ENCODE measurements at regions not wholly inside any gene's neighbourhood (a gene's known extent, or its start where the extent isn't known, plus 50 kb on each side); places are given as distances from the start of the nearest gene placed in this dataset.

GRCh38 chr7:70907259-70908247 lies 224.4 kb upstream of the GALNT17 start:
- no peak for DNase-seq

- DNase-seq: no peak
Measured at GRCh38 chr7:70913924-70914323, 218.0 kb upstream of the GALNT17 start.

- no peak for DNase-seq
Measured at GRCh38 chr7:70915067-70915466, 216.9 kb upstream of the GALNT17 start.

GRCh38 chr7:70919481-70920073 lies 212.4 kb upstream of the GALNT17 start:
- DNase-seq: no peak

GRCh38 chr7:70920876-70921275 lies 211.1 kb upstream of the GALNT17 start:
- DNase-seq: no peak

- DNase-seq: no peak
Measured at GRCh38 chr7:70923181-70923845, 208.6 kb upstream of the GALNT17 start.

- no peak for DNase-seq
Measured at GRCh38 chr7:70925411-70926115, 206.4 kb upstream of the GALNT17 start.

GRCh38 chr7:70926666-70927065 lies 205.3 kb upstream of the GALNT17 start:
- no peak for DNase-seq

GRCh38 chr7:70935311-70935710 lies 196.6 kb upstream of the GALNT17 start:
- no peak for DNase-seq

GRCh38 chr7:70935854-70936253 lies 196.1 kb upstream of the GALNT17 start:
- DNase-seq: no peak

- no peak for DNase-seq
Measured at GRCh38 chr7:70937424-70937823, 194.5 kb upstream of the GALNT17 start.

GRCh38 chr7:70940597-70940996 lies 191.3 kb upstream of the GALNT17 start:
- no peak for DNase-seq

GRCh38 chr7:70942791-70943190 lies 189.2 kb upstream of the GALNT17 start:
- DNase-seq: no peak

GRCh38 chr7:70944516-70944915 lies 187.4 kb upstream of the GALNT17 start:
- no peak for DNase-seq

- no peak for DNase-seq
Measured at GRCh38 chr7:70947181-70947580, 184.8 kb upstream of the GALNT17 start.

GRCh38 chr7:70949862-70950261 lies 182.1 kb upstream of the GALNT17 start:
- DNase-seq: no peak

GRCh38 chr7:70951271-70951962 lies 180.5 kb upstream of the GALNT17 start:
- DNase-seq: no peak

- DNase-seq: no peak
Measured at GRCh38 chr7:70952311-70952710, 179.6 kb upstream of the GALNT17 start.

GRCh38 chr7:70953331-70953741 lies 178.6 kb upstream of the GALNT17 start:
- DNase-seq: no peak

GRCh38 chr7:70953796-70954195 lies 178.1 kb upstream of the GALNT17 start:
- no peak for DNase-seq

GRCh38 chr7:70972693-70973092 lies 159.3 kb upstream of the GALNT17 start:
- DNase-seq: no peak

GRCh38 chr7:70975754-70976153 lies 156.2 kb upstream of the GALNT17 start:
- no peak for DNase-seq
